A673 (cell line): ENCODE measurements at regions not wholly inside any gene's neighbourhood (a gene's known extent, or its start where the extent isn't known, plus 50 kb on each side); places are given as distances from the start of the nearest gene placed in this dataset.

Experiments used
- EZH2 ChIP-seq: fragments of 200-600 bp; sonication (generic); IDR thresholded peaks from 2 replicates; pipeline ENCODE4 v1.6.1; 2017; ENCODE audit warnings: borderline replicate concordance, low read depth, mild to moderate bottlenecking, mixed read lengths, antibody characterized with exemption, low read length; ENCODE audit not compliant: poor library complexity, severe bottlenecking
- TF ChIP-seq, protein P1 (sequence below): fragments of 300-800, 200-600 bp; sonication (generic); conservative IDR thresholded peaks from 2 replicates; pipeline ENCODE4 v1.5.1; 2017; ENCODE audit warnings: low read depth, mild to moderate bottlenecking, antibody characterized with exemption, low read length, moderate library complexity, mixed read lengths

- TF ChIP-seq, protein P1, sequence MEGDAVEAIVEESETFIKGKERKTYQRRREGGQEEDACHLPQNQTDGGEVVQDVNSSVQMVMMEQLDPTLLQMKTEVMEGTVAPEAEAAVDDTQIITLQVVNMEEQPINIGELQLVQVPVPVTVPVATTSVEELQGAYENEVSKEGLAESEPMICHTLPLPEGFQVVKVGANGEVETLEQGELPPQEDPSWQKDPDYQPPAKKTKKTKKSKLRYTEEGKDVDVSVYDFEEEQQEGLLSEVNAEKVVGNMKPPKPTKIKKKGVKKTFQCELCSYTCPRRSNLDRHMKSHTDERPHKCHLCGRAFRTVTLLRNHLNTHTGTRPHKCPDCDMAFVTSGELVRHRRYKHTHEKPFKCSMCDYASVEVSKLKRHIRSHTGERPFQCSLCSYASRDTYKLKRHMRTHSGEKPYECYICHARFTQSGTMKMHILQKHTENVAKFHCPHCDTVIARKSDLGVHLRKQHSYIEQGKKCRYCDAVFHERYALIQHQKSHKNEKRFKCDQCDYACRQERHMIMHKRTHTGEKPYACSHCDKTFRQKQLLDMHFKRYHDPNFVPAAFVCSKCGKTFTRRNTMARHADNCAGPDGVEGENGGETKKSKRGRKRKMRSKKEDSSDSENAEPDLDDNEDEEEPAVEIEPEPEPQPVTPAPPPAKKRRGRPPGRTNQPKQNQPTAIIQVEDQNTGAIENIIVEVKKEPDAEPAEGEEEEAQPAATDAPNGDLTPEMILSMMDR, result no peak
- TF ChIP-seq EZH2, result no peak
Observed at GRCh38 chr21:35938446-35938845, 121.9 kb downstream of the SETD4 start.
